Erythroblast (primary cell): ENCODE measurements at regions not wholly inside any gene's neighbourhood (a gene's known extent, or its start where the extent isn't known, plus 50 kb on each side); places are given as distances from the start of the nearest gene placed in this dataset.

Experiments
- GATA1 ChIP-seq: IDR thresholded peaks from 2 replicates; pipeline ENCODE4 v1.6.1; 2011; ENCODE audit warnings: low read depth, mild to moderate bottlenecking, control low read depth, low read length, moderate library complexity
- POLR2A ChIP-seq: IDR thresholded peaks from 2 replicates; pipeline ENCODE4 v1.6.1; 2011; ENCODE audit warnings: mild to moderate bottlenecking, low read length

GRCh38 chr2:7961550-7961949 is 720.3 kb upstream of the ID2 start:
- TF ChIP-seq POLR2A (no peak), GATA1 (no peak)
